Nephron (organoid): ENCODE measurements at regions not wholly inside any gene's neighbourhood (a gene's known extent, or its start where the extent isn't known, plus 50 kb on each side); places are given as distances from the start of the nearest gene placed in this dataset.
A peak's percentile ranks its signal among the peaks of the same experiment; 100 is the strongest.

Experiments used
- H3K27ac Mint-ChIP-seq, 3 experiments: 2 replicates each; pipeline ENCODE4 v1.8.0; 2020; ENCODE audit warnings: mixed read lengths in 3 of 3, mild to moderate bottlenecking in 2 of 3, moderate library complexity in 1 of 3
- H3K27me3 Mint-ChIP-seq: 2 replicates; pipeline ENCODE4 v1.8.0; 2021; ENCODE audit warnings: low read depth, mild to moderate bottlenecking, moderate library complexity, mixed read lengths
- H3K36me3 Mint-ChIP-seq: 2 replicates; pipeline ENCODE4 v1.8.0; 2020; ENCODE audit warnings: low read depth, mixed read lengths
- H3K4me1 Mint-ChIP-seq: 2 replicates; pipeline ENCODE4 v1.8.0; 2020; ENCODE audit warnings: mixed read lengths
- H3K4me3 Mint-ChIP-seq, 3 experiments: 2 replicates each; pipeline ENCODE4 v1.8.0; 2020; ENCODE audit warnings: mild to moderate bottlenecking in 3 of 3, mixed read lengths in 3 of 3, moderate library complexity in 2 of 3
- H3K9me3 Mint-ChIP-seq: 2 replicates; pipeline ENCODE4 v1.8.0; 2020; ENCODE audit warnings: mixed read lengths
- TF ChIP-seq, protein P1 (sequence below), 3 experiments: fragments of 200-600 bp; sonication (generic); IDR thresholded peaks; one replicate each; pipeline ENCODE4 v1.5.0; 2021; ENCODE audit warnings: antibody characterized with exemption in 3 of 3; ENCODE audit not compliant: unreplicated experiment in 3 of 3

DNA sequence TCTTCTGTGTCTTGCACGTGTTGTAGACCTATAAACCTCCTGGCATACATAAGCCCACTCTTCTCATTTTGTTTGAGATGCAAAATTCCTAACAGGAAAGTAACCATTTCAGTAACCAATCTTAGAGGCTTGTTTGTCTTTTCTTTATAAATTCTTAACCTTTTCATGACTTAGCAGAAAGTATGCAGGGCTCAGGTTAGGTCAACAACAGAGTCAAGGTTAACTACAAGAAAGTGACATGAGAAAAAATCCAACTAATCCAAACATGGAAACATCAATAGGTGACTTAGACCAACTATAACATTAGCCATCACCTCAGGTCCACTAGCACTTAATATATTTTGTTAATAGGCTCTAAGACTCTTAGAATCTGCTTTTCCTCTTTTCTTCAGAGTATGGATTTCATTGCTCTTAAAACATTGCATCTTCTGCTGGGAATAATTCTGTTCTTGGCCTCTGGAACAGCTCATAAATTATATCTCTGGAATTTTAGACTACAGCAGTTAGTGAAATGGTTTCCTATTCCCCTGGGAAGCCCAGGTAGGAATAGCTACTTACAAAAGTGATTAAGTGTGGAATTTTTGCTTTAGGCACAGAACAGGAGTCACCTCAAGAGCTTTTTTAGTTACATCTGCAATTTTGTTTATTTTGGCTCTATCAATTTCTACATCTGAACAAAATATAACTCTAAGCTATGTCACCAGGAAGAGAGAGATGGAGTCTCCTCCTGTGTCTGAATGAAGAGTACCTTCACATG lies 155.3 kb upstream of the ANKRD55 start:
- Mint-ChIP-seq H3K4me3 (peak overlapping the region in 1 of 3 experiments; percentile 41), H3K36me3 (peaks cover 30% of the 10 kb centered on the region), H3K4me1 (peaks cover 27% of the 10 kb centered on the region), H3K27me3 (peaks cover 8% of the 10 kb centered on the region), H3K27ac (peak overlapping the region; percentile 76 to 98 (median 93)), H3K9me3 (peaks cover 36% of the 10 kb centered on the region)
- TF ChIP-seq, protein P1, sequence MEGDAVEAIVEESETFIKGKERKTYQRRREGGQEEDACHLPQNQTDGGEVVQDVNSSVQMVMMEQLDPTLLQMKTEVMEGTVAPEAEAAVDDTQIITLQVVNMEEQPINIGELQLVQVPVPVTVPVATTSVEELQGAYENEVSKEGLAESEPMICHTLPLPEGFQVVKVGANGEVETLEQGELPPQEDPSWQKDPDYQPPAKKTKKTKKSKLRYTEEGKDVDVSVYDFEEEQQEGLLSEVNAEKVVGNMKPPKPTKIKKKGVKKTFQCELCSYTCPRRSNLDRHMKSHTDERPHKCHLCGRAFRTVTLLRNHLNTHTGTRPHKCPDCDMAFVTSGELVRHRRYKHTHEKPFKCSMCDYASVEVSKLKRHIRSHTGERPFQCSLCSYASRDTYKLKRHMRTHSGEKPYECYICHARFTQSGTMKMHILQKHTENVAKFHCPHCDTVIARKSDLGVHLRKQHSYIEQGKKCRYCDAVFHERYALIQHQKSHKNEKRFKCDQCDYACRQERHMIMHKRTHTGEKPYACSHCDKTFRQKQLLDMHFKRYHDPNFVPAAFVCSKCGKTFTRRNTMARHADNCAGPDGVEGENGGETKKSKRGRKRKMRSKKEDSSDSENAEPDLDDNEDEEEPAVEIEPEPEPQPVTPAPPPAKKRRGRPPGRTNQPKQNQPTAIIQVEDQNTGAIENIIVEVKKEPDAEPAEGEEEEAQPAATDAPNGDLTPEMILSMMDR (IDR thresholded peaks at IDR 0.05; ENCODE audit: unreplicated experiment in 3 of 3): no peak

DNA sequence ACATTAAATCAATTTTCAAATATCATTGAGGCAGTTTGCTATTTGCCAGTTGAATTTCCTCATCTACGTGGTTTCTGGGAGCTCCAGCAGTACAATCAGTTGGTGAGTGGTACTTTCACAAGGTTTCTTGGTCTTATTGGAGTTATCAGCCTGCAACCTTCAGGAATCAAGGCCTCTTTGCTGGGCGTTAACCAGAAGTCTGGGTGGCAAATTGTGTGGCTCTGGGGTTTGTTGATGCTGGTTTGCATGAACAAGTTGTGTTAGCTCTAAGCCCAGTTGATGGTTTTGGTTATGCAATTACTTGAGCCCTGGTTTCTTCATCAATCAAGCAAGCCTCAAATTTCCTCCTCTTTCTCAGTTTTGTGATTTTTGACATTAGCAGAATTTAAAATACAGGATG lies 152.9 kb upstream of the ANKRD55 start:
- peak overlapping the region in 1 of 3 experiments; percentile 44 for H3K27ac Mint-ChIP-seq
- H3K9me3 Mint-ChIP-seq: peaks cover 12% of the 10 kb centered on the region
- H3K27me3 Mint-ChIP-seq: peaks cover 8% of the 10 kb centered on the region
- TF ChIP-seq, protein P1 (IDR thresholded peaks at IDR 0.05; ENCODE audit: unreplicated experiment in 3 of 3): no peak
- H3K4me3 Mint-ChIP-seq: no peak overlapping the region
- peaks cover 27% of the 10 kb centered on the region for H3K4me1 Mint-ChIP-seq
- H3K36me3 Mint-ChIP-seq: peaks cover 12% of the 10 kb centered on the region

DNA sequence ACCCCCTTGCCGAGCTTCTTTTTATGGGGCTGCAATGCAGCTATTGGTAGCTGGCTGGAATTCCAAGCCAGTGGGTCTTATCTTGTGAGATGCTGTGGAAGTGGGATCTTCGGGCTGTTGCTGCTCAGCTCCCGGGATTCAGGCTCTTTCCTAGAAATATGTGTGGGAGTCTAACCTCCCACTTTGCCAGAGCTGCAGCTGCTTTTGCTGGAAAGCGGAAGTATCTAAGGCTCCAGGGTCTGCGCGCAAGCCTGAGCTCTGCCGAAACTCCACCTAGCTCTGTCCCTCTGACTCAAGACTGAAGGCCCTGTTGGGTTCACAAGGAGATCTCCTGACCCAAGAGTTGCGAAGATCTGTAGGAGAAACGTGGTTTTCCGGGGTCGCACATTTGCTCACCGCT lies 151.1 kb upstream of the ANKRD55 start:
- TF ChIP-seq, protein P1 (IDR thresholded peaks at IDR 0.05; ENCODE audit: unreplicated experiment in 3 of 3): no peak
- Mint-ChIP-seq H3K36me3 (peaks cover 12% of the 10 kb centered on the region), H3K4me3 (no peak overlapping the region), H3K27ac (peak overlapping the region; percentile 79 to 86 (median 83)), H3K27me3 (peaks cover 8% of the 10 kb centered on the region), H3K9me3 (peaks cover 6% of the 10 kb centered on the region), H3K4me1 (peaks cover 27% of the 10 kb centered on the region)

DNA sequence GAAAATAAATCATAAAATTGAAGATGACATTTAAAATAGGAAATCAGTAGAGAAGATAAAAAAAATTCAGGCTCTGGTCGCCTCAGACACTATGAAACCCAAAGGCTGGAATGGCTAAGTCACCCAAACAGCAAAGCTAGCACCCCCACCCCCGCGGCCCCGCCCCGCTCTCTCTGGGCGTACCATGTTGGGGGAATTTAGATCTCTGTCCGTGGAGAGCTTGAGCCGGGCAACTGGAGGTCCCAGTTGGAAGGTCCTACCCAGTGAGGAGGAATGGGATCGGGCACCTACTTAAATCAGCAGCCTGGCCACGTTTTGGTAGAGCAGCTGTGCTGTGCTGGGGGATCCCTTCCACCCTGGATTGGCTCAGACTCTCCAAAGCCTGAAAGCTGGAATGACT lies 150.6 kb upstream of the ANKRD55 start:
- Mint-ChIP-seq H3K27me3 (peaks cover 8% of the 10 kb centered on the region), H3K9me3 (peaks cover 6% of the 10 kb centered on the region), H3K4me1 (peaks cover 27% of the 10 kb centered on the region), H3K36me3 (peaks cover 12% of the 10 kb centered on the region), H3K27ac (peak overlapping the region; percentile 79 to 86 (median 83)), H3K4me3 (no peak overlapping the region)
- TF ChIP-seq, protein P1 (IDR thresholded peaks at IDR 0.05; ENCODE audit: unreplicated experiment in 3 of 3): no peak

DNA sequence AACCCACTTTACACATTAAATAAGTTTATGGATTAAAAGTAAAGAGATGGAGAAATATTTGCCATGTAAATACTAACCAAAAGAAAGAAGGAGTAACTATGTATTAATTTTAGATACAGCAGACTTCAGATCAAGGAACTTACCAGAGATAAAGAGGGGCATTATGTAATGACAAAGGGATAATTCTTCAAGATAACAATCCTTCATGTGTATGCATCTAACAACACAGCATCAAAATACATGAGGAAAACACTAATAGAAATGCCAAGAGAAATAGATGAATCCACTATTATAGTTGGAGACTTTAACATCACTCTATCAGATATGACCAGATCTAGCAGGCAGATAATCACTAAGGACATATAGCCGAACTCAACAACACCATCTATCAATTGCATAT lies 149.8 kb upstream of the ANKRD55 start:
- Mint-ChIP-seq H3K27ac (peak overlapping the region in 1 of 3 experiments; percentile 83), H3K36me3 (peaks cover 18% of the 10 kb centered on the region), H3K27me3 (peaks cover 8% of the 10 kb centered on the region), H3K4me1 (peaks cover 18% of the 10 kb centered on the region), H3K4me3 (no peak overlapping the region), H3K9me3 (peaks cover 6% of the 10 kb centered on the region)
- TF ChIP-seq, protein P1 (IDR thresholded peaks at IDR 0.05; ENCODE audit: unreplicated experiment in 3 of 3): no peak

DNA sequence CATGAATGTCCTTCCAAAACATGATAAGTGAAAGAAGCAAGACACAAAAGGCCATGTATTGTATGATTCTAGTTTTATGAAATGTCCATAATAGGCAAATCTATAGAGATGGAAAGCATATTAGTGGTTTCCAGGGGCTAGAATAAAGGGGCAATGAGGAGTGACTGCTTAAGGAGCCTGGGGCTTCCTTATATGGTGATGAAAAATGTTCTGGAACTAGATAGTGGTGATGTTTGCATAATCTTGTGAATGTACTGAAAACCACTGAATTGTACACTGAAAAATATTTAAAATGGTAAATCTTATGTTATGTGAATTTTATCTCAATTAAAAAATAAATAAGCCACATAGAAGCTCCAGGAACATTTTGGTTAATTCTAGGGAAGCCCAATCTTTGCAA lies 144.4 kb upstream of the ANKRD55 start:
- no peaks in the 10 kb centered on the region for H3K4me1 Mint-ChIP-seq
- H3K9me3 Mint-ChIP-seq: peaks cover 34% of the 10 kb centered on the region
- H3K27ac Mint-ChIP-seq: no peak overlapping the region
- TF ChIP-seq, protein P1 (IDR thresholded peaks at IDR 0.05; ENCODE audit: unreplicated experiment in 3 of 3): no peak
- H3K4me3 Mint-ChIP-seq: no peak overlapping the region
- no peaks in the 10 kb centered on the region for H3K27me3 Mint-ChIP-seq
- H3K36me3 Mint-ChIP-seq: peaks cover 43% of the 10 kb centered on the region
